ENCODE measurements at regions not wholly inside any gene's neighbourhood (a gene's known extent, or its start where the extent isn't known, plus 50 kb on each side); places are given as distances from the start of the nearest gene placed in this dataset.

GRCh38 chr7:149703044-149703650 lies 70.2 kb downstream of the ZNF467 start (continued):
- TF ChIP-seq USF2 (IDR thresholded peaks at IDR 0.05; ENCODE audit: low read depth, low read length) (no peak), USF2 (CRISPR knock-in tag; IDR thresholded peaks at IDR 0.05; ENCODE audit: borderline replicate concordance) (no peak), ZNF7 (CRISPR knock-in tag; IDR thresholded peaks at IDR 0.05) (no peak), RAD51 (IDR thresholded peaks at IDR 0.05; ENCODE audit: borderline replicate concordance) (no peak), ZNF547 (CRISPR knock-in tag; IDR thresholded peaks at IDR 0.05) (no peak), NRL (CRISPR knock-in tag; IDR thresholded peaks at IDR 0.05; ENCODE audit: borderline replicate concordance) (no peak), NFYC (CRISPR knock-in tag; IDR thresholded peaks at IDR 0.05) (no peak)
- TF ChIP-seq, protein P1, sequence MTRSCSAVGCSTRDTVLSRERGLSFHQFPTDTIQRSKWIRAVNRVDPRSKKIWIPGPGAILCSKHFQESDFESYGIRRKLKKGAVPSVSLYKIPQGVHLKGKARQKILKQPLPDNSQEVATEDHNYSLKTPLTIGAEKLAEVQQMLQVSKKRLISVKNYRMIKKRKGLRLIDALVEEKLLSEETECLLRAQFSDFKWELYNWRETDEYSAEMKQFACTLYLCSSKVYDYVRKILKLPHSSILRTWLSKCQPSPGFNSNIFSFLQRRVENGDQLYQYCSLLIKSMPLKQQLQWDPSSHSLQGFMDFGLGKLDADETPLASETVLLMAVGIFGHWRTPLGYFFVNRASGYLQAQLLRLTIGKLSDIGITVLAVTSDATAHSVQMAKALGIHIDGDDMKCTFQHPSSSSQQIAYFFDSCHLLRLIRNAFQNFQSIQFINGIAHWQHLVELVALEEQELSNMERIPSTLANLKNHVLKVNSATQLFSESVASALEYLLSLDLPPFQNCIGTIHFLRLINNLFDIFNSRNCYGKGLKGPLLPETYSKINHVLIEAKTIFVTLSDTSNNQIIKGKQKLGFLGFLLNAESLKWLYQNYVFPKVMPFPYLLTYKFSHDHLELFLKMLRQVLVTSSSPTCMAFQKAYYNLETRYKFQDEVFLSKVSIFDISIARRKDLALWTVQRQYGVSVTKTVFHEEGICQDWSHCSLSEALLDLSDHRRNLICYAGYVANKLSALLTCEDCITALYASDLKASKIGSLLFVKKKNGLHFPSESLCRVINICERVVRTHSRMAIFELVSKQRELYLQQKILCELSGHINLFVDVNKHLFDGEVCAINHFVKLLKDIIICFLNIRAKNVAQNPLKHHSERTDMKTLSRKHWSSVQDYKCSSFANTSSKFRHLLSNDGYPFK (CRISPR knock-in tag; IDR thresholded peaks at IDR 0.05; ENCODE audit: borderline replicate concordance): no peak
- TF ChIP-seq, protein P2, sequence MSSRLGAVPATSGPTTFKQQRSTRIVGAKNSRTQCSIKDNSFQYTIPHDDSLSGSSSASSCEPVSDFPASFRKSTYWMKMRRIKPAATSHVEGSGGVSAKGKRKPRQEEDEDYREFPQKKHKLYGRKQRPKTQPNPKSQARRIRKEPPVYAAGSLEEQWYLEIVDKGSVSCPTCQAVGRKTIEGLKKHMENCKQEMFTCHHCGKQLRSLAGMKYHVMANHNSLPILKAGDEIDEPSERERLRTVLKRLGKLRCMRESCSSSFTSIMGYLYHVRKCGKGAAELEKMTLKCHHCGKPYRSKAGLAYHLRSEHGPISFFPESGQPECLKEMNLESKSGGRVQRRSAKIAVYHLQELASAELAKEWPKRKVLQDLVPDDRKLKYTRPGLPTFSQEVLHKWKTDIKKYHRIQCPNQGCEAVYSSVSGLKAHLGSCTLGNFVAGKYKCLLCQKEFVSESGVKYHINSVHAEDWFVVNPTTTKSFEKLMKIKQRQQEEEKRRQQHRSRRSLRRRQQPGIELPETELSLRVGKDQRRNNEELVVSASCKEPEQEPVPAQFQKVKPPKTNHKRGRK (CRISPR knock-in tag; IDR thresholded peaks at IDR 0.05): no peak

All from HepG2 (cell line).